ENCODE measurements at regions not wholly inside any gene's neighbourhood (a gene's known extent, or its start where the extent isn't known, plus 50 kb on each side); places are given as distances from the start of the nearest gene placed in this dataset.

- DNase-seq: no peak
- Mint-ChIP-seq H3K27me3 (ENCODE audit: unreplicated experiment) (no peaks in the 10 kb centered on the region), H3K4me1 (ENCODE audit: low read depth, unreplicated experiment) (no peaks in the 10 kb centered on the region), H3K9me3 (ENCODE audit: unreplicated experiment) (no peaks in the 10 kb centered on the region), H3K4me3 (ENCODE audit: unreplicated experiment) (no peak overlapping the region), H3K36me3 (ENCODE audit: unreplicated experiment) (peaks cover 3% of the 10 kb centered on the region), H3K27ac (ENCODE audit: unreplicated experiment) (no peak overlapping the region)
- TF ChIP-seq, protein P1, sequence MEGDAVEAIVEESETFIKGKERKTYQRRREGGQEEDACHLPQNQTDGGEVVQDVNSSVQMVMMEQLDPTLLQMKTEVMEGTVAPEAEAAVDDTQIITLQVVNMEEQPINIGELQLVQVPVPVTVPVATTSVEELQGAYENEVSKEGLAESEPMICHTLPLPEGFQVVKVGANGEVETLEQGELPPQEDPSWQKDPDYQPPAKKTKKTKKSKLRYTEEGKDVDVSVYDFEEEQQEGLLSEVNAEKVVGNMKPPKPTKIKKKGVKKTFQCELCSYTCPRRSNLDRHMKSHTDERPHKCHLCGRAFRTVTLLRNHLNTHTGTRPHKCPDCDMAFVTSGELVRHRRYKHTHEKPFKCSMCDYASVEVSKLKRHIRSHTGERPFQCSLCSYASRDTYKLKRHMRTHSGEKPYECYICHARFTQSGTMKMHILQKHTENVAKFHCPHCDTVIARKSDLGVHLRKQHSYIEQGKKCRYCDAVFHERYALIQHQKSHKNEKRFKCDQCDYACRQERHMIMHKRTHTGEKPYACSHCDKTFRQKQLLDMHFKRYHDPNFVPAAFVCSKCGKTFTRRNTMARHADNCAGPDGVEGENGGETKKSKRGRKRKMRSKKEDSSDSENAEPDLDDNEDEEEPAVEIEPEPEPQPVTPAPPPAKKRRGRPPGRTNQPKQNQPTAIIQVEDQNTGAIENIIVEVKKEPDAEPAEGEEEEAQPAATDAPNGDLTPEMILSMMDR (IDR thresholded peaks at IDR 0.05; ENCODE audit: partially characterized antibody, unreplicated experiment): no peak
Observed at GRCh38 chr11:128273736-128274135, 313.6 kb downstream of the ETS1 start.

DNA sequence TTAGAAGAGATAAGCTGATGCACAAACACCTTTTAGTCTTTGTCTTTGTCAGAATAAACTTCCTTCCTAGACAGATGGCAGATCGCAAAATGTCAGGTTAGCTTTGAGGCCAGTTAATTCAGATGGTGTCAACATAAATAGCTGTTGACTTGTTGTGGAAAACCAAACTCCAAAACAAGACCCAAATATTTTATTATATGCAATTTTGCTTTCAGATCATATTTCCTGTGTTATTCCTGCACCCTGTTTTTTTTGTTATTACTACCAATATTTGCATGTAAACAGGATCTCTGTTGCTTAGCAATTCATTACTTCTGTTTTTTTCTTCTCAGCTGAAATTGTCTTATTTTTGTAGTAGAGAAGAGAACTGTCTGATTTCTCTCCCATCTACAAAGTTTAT lies 316.0 kb downstream of the ETS1 start:
- H3K36me3 Mint-ChIP-seq (ENCODE audit: unreplicated experiment): no peaks in the 10 kb centered on the region
- TF ChIP-seq, protein P1 (IDR thresholded peaks at IDR 0.05; ENCODE audit: partially characterized antibody, unreplicated experiment): no peak
- no peak overlapping the region for H3K4me3 Mint-ChIP-seq (ENCODE audit: unreplicated experiment)
- no peaks in the 10 kb centered on the region for H3K27me3 Mint-ChIP-seq (ENCODE audit: unreplicated experiment)
- H3K27ac Mint-ChIP-seq (ENCODE audit: unreplicated experiment): no peak overlapping the region
- no peak for DNase-seq
- H3K9me3 Mint-ChIP-seq (ENCODE audit: unreplicated experiment): no peaks in the 10 kb centered on the region
- H3K4me1 Mint-ChIP-seq (ENCODE audit: low read depth, unreplicated experiment): no peaks in the 10 kb centered on the region

- DNase-seq: no peak
- H3K4me1 Mint-ChIP-seq (ENCODE audit: low read depth, unreplicated experiment): no peaks in the 10 kb centered on the region
- TF ChIP-seq, protein P1 (IDR thresholded peaks at IDR 0.05; ENCODE audit: partially characterized antibody, unreplicated experiment): no peak
- no peak overlapping the region for H3K4me3 Mint-ChIP-seq (ENCODE audit: unreplicated experiment)
- H3K27me3 Mint-ChIP-seq (ENCODE audit: unreplicated experiment): no peaks in the 10 kb centered on the region
- H3K36me3 Mint-ChIP-seq (ENCODE audit: unreplicated experiment): no peaks in the 10 kb centered on the region
- no peaks in the 10 kb centered on the region for H3K9me3 Mint-ChIP-seq (ENCODE audit: unreplicated experiment)
- H3K27ac Mint-ChIP-seq (ENCODE audit: unreplicated experiment): no peak overlapping the region
Observed at GRCh38 chr11:128269466-128269865, 317.9 kb downstream of the ETS1 start.

GRCh38 chr11:128266893-128267292 lies 320.5 kb downstream of the ETS1 start:
- H3K4me1 Mint-ChIP-seq (ENCODE audit: low read depth, unreplicated experiment): peaks cover 8% of the 10 kb centered on the region
- H3K27ac Mint-ChIP-seq (ENCODE audit: unreplicated experiment): no peak overlapping the region
- no peak overlapping the region for H3K4me3 Mint-ChIP-seq (ENCODE audit: unreplicated experiment)
- TF ChIP-seq, protein P1 (IDR thresholded peaks at IDR 0.05; ENCODE audit: partially characterized antibody, unreplicated experiment): no peak
- DNase-seq: no peak
- no peaks in the 10 kb centered on the region for H3K9me3 Mint-ChIP-seq (ENCODE audit: unreplicated experiment)
- H3K36me3 Mint-ChIP-seq (ENCODE audit: unreplicated experiment): no peaks in the 10 kb centered on the region
- H3K27me3 Mint-ChIP-seq (ENCODE audit: unreplicated experiment): no peaks in the 10 kb centered on the region

DNA sequence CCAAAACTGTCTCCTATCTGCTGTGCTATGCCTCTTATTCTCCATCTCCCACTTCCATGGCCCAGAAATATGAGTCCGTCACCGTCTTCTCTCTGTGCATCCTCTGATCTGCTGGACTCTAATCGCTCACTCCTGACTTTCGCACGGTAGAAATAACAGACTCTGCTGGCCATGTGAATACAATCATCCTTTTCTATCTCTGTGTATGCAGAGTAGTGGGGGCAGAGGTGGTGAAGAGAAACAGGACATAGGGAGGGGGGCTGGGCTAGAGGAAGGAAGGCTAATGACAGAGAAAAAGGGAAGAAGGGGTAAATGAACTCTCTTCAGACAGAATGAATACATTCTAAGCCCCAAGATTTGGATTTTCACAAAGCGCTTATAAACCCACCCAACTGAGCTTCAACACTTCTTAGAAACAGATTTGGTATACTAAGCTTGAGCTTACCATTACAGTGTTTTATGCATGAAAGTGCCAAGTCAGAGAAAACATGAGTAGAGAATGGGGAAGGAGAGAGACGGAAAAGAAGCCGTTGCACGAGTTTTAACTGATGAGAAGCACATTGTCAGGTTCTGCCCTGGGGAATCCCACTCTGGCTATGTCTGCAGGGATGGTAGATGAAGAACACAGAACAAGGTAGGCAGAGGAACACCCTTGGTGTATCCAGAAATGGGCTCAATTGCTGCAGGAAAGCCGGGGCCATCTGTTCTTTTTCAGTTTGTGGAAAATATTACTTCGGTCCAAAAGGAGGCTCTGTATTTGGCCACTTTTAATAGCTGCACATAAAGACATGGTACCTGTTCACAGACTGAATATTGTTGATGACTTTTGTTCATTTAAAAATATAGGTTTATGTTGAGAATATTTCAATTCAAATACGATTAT lies 324.7 kb downstream of the ETS1 start:
- no peaks in the 10 kb centered on the region for H3K36me3 Mint-ChIP-seq (ENCODE audit: unreplicated experiment)
- H3K9me3 Mint-ChIP-seq (ENCODE audit: unreplicated experiment): no peaks in the 10 kb centered on the region
- no peak for DNase-seq
- H3K27ac Mint-ChIP-seq (ENCODE audit: unreplicated experiment): no peak overlapping the region
- TF ChIP-seq, protein P1 (IDR thresholded peaks at IDR 0.05; ENCODE audit: partially characterized antibody, unreplicated experiment): no peak
- H3K4me3 Mint-ChIP-seq (ENCODE audit: unreplicated experiment): no peak overlapping the region
- H3K27me3 Mint-ChIP-seq (ENCODE audit: unreplicated experiment): peaks cover 2% of the 10 kb centered on the region
- peaks cover 8% of the 10 kb centered on the region for H3K4me1 Mint-ChIP-seq (ENCODE audit: low read depth, unreplicated experiment)
